ENCODE measurements at regions not wholly inside any gene's neighbourhood (a gene's known extent, or its start where the extent isn't known, plus 50 kb on each side); places are given as distances from the start of the nearest gene placed in this dataset.

DNA sequence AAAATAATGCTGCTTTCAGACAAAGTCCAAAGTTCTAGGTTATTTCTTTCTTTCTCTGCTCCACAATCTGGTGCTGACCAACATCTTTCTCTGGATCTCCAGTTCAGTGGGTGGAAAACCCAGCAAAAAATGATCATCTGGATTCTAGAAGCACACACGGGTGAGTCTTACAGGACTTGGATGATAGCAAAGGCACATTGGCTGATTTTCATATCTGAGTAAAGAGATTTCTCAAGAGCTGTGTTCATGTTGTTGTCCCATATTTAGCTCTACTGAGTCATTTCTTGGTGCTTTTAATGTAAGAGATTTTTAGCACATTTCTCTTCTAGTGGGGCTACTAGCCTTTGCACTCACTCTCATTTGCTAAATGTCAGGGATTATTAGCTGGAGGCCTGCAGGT lies 336.7 kb downstream of the GALC start:
- TF ChIP-seq POLR2A (IDR thresholded peaks at IDR 0.05) = no peak
- TF ChIP-seq, protein P1, sequence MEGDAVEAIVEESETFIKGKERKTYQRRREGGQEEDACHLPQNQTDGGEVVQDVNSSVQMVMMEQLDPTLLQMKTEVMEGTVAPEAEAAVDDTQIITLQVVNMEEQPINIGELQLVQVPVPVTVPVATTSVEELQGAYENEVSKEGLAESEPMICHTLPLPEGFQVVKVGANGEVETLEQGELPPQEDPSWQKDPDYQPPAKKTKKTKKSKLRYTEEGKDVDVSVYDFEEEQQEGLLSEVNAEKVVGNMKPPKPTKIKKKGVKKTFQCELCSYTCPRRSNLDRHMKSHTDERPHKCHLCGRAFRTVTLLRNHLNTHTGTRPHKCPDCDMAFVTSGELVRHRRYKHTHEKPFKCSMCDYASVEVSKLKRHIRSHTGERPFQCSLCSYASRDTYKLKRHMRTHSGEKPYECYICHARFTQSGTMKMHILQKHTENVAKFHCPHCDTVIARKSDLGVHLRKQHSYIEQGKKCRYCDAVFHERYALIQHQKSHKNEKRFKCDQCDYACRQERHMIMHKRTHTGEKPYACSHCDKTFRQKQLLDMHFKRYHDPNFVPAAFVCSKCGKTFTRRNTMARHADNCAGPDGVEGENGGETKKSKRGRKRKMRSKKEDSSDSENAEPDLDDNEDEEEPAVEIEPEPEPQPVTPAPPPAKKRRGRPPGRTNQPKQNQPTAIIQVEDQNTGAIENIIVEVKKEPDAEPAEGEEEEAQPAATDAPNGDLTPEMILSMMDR (IDR thresholded peaks at IDR 0.05) = no peak
